ENCODE measurements at regions not wholly inside any gene's neighbourhood (a gene's known extent, or its start where the extent isn't known, plus 50 kb on each side); places are given as distances from the start of the nearest gene placed in this dataset.

DNA sequence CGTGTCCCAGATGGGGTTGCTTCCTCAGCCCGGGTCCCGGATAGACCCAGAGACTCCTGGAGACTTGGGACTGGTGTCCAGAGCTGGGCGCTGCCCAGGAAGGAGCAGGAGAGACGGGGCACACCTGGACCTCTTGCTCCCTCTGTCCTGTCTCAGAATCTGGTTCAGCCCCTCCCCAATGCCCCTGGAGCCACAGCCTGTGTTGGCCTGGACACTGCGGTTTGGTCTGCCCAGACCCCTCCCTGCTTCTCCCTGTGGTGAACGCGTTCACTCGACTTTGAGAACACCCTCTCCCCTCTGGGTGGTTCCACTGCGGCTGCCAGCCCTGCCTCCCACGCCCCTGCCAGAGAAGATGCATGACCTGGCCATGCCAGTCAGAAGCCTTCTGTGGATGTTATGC lies 111.1 kb downstream of the HMX1 start:
- peaks cover 5 to 20% (median 12%) of the 10 kb centered on the region in 5 donors for H3K27me3 ChIP-seq (ENCODE audit: control insufficient read depth in 5 of 5, insufficient read depth in 4 of 5, low read length in 5 of 5)

DNA sequence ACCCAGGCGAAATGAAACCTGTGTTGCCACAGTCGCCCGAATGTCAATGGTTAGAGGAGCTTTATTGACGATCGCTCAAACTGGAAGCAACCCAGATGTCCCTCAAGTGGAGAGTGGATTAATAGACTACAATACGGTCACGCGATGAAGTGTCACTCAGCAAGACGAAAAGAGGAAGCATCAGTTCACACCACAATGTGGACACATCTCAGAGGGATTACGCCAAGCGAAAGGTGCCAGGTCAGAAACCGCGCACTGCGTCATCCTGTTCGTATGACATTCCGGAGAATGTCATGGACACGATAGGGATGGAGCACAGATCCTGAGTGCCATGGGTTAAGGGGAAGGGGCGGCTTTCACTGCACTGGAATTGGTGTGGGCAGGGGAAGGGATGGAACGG lies 111.7 kb downstream of the HMX1 start:
- no peak overlapping the region for H3K4me3 ChIP-seq (ENCODE audit: low read depth in 1 of 5, low read length in 5 of 5)
- no peak overlapping the region for H3K27ac ChIP-seq (ENCODE audit: low read depth, low read length)
- no peak overlapping the region for H3K9ac ChIP-seq (ENCODE audit: low read length in 5 of 5)
- H3K36me3 ChIP-seq (ENCODE audit: control insufficient read depth in 5 of 5, insufficient read depth in 5 of 5, low read length in 5 of 5): no peaks in the 10 kb centered on the region
- H3K27me3 ChIP-seq (ENCODE audit: control insufficient read depth in 5 of 5, insufficient read depth in 4 of 5, low read length in 5 of 5): peaks cover 5 to 16% (median 7%) of the 10 kb centered on the region in 5 donors
- H3K9me3 ChIP-seq (ENCODE audit: control insufficient read depth in 5 of 5, low read length in 5 of 5): no peaks in the 10 kb centered on the region
- H3K4me1 ChIP-seq (ENCODE audit: control insufficient read depth in 5 of 5, insufficient read depth in 5 of 5, low read length in 5 of 5): no peaks in the 10 kb centered on the region

More for the DNA sequence above, 111.1 kb downstream of the HMX1 start:
- H3K36me3 ChIP-seq (ENCODE audit: control insufficient read depth in 5 of 5, insufficient read depth in 5 of 5, low read length in 5 of 5): no peaks in the 10 kb centered on the region
- H3K9ac ChIP-seq (ENCODE audit: low read length in 5 of 5): no peak overlapping the region
- H3K27ac ChIP-seq (ENCODE audit: low read depth, low read length): no peak overlapping the region
- no peak overlapping the region for H3K4me3 ChIP-seq (ENCODE audit: low read depth in 1 of 5, low read length in 5 of 5)
- no peaks in the 10 kb centered on the region for H3K4me1 ChIP-seq (ENCODE audit: control insufficient read depth in 5 of 5, insufficient read depth in 5 of 5, low read length in 5 of 5)
- no peaks in the 10 kb centered on the region for H3K9me3 ChIP-seq (ENCODE audit: control insufficient read depth in 5 of 5, low read length in 5 of 5)

DNA sequence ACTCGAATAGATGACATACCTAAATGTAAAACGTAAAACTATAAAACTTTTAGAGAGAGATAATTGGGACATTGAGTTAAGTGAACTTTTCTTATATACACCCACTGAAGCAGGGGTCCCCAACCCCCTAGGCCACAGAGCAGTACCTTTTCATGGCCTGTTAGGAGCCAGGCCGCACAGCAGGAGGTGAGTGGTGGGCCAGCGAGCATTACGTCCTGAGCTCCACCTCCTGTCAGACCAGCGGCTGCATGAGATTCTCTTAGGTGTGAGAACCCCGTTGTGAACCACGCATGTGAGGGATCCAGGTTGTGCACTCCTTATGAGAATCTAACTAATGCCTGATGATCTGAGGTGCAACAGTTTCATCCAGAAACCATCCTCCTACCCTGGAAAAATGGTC lies 114.8 kb downstream of the HMX1 start:
- H3K4me1 ChIP-seq (ENCODE audit: control insufficient read depth in 5 of 5, insufficient read depth in 5 of 5, low read length in 5 of 5): no peaks in the 10 kb centered on the region

DNA sequence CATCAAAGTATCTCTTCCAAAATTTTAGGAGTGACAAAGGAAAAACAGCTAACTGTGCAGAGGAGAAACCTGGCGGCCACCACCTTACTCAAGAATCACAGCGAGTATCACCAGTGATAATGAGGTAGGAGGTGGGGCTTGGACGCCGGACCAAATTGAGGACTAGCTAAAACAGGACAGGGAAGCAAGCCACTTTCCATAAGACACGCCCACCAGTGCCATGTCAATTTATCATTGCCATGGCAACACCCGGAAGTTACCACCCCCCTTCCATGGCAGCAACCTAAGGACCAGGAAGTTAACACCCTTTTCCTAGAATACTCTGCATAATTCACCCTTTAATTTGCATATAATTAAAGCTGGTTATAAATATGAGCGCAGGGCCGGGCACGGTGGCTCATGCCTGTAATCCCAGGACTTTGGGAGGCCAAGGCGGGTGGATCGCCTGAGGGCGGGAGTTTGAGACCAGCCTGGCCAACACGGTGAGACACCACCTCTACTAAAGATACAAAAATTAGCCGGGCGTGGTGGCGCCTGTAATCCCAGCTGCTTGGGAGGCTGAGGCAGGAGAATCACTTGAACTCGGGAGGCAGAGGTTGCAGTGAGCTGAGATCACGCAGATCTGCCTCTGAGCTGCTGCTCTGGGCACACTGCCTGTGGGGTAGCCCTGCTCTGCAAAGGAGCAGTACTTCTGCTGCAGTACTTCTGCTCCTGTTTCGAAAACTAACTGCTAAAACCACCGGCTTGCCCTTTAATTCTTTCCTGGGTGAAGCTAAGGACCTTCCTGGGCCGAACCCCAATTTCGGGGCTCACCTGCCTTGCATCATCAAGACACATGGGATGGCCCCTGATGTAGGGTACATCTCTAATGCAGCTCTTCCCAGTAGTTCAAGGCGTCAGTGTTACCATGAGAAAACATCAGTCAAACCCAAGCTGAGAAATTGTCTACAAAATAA lies 116.7 kb downstream of the HMX1 start:
- H3K4me1 ChIP-seq (ENCODE audit: control insufficient read depth in 5 of 5, insufficient read depth in 5 of 5, low read length in 5 of 5): no peaks in the 10 kb centered on the region
- H3K9ac ChIP-seq (ENCODE audit: low read length in 5 of 5): no peak overlapping the region
- no peaks in the 10 kb centered on the region for H3K27me3 ChIP-seq (ENCODE audit: control insufficient read depth in 5 of 5, insufficient read depth in 4 of 5, low read length in 5 of 5)
- no peaks in the 10 kb centered on the region for H3K36me3 ChIP-seq (ENCODE audit: control insufficient read depth in 5 of 5, insufficient read depth in 5 of 5, low read length in 5 of 5)
- H3K9me3 ChIP-seq (ENCODE audit: control insufficient read depth in 5 of 5, low read length in 5 of 5): peaks cover 0 to 5% (median 0%) of the 10 kb centered on the region in 5 donors
- no peak overlapping the region for H3K27ac ChIP-seq (ENCODE audit: low read depth, low read length)
- H3K4me3 ChIP-seq (ENCODE audit: low read depth in 1 of 5, low read length in 5 of 5): no peak overlapping the region

More for the DNA sequence above, 114.8 kb downstream of the HMX1 start:
- Histone ChIP-seq H3K27ac (ENCODE audit: low read depth, low read length) (no peak overlapping the region), H3K36me3 (ENCODE audit: control insufficient read depth in 5 of 5, insufficient read depth in 5 of 5, low read length in 5 of 5) (no peaks in the 10 kb centered on the region), H3K27me3 (ENCODE audit: control insufficient read depth in 5 of 5, insufficient read depth in 4 of 5, low read length in 5 of 5) (peaks cover 0 to 10% (median 2%) of the 10 kb centered on the region in 5 donors), H3K4me3 (ENCODE audit: low read depth in 1 of 5, low read length in 5 of 5) (no peak overlapping the region), H3K9me3 (ENCODE audit: control insufficient read depth in 5 of 5, low read length in 5 of 5) (peaks cover 0 to 5% (median 0%) of the 10 kb centered on the region in 5 donors), H3K9ac (ENCODE audit: low read length in 5 of 5) (no peak overlapping the region)

DNA sequence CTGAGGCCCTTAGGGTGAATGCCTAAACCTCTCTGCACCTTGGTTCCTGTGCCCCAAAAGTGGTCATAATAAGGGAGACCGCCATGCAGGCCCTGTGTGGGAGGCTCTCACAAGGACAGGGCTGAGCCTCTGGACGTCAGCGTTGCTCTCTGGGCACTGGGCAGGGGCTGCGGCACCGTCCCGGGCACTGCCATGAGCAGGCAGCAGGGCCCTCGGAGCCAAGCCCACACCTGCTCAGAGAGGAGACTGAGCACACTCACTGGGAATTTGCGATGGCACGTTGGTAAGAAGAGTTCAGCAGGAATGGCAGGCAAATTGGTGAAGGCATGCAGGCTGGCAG lies 123.4 kb downstream of the HMX1 start:
- Histone ChIP-seq H3K27me3 (ENCODE audit: control insufficient read depth in 5 of 5, insufficient read depth in 4 of 5, low read length in 5 of 5) (peaks cover 0 to 23% (median 9%) of the 10 kb centered on the region in 5 donors), H3K36me3 (ENCODE audit: control insufficient read depth in 5 of 5, insufficient read depth in 5 of 5, low read length in 5 of 5) (no peaks in the 10 kb centered on the region), H3K9ac (ENCODE audit: low read length in 5 of 5) (no peak overlapping the region), H3K4me3 (ENCODE audit: low read depth in 1 of 5, low read length in 5 of 5) (no peak overlapping the region), H3K27ac (ENCODE audit: low read depth, low read length) (no peak overlapping the region), H3K9me3 (ENCODE audit: control insufficient read depth in 5 of 5, low read length in 5 of 5) (no peaks in the 10 kb centered on the region), H3K4me1 (ENCODE audit: control insufficient read depth in 5 of 5, insufficient read depth in 5 of 5, low read length in 5 of 5) (no peaks in the 10 kb centered on the region)

DNA sequence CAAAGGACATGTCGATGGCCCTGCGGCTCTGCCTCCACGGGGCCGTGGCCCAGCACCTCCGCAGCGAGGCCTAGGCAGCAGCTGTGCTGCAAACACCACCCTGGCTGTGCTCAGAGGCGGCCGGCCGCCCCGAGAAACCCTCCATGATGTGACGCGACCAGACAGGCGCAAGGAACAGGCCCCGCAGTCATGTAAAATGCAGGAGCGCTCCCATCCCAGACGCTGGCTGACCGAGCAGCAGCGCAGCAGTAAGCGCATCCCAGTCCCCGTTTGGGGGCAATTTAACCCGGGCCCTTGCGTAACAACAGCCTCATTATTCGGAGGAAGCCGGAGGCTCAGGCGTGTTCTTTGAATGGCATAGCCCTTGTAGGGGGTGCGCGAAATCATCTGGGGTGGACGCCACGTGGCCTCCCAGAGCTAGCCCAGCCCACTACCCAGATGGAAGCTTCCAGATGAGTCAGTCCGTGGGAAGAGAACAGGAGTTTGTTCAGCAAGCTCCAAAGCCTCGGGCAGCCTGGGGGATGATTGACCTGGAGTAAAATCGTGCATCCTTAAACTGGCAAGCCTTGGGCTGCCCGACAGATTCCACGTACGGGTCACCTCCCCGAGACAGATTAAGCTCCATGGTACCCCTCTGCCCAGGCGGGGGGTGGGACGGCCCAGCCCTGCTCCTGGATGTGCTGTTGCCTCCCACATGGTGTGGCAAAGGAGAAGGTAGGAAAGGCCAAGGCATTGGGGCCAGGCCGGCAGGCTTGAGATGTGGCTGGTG lies 124.0 kb downstream of the HMX1 start:
- Histone ChIP-seq H3K4me1 (ENCODE audit: control insufficient read depth in 5 of 5, insufficient read depth in 5 of 5, low read length in 5 of 5) (no peaks in the 10 kb centered on the region), H3K9me3 (ENCODE audit: control insufficient read depth in 5 of 5, low read length in 5 of 5) (no peaks in the 10 kb centered on the region), H3K36me3 (ENCODE audit: control insufficient read depth in 5 of 5, insufficient read depth in 5 of 5, low read length in 5 of 5) (no peaks in the 10 kb centered on the region), H3K27me3 (ENCODE audit: control insufficient read depth in 5 of 5, insufficient read depth in 4 of 5, low read length in 5 of 5) (peaks cover 0 to 23% (median 9%) of the 10 kb centered on the region in 5 donors), H3K4me3 (ENCODE audit: low read depth in 1 of 5, low read length in 5 of 5) (no peak overlapping the region), H3K27ac (ENCODE audit: low read depth, low read length) (no peak overlapping the region), H3K9ac (ENCODE audit: low read length in 5 of 5) (no peak overlapping the region)

DNA sequence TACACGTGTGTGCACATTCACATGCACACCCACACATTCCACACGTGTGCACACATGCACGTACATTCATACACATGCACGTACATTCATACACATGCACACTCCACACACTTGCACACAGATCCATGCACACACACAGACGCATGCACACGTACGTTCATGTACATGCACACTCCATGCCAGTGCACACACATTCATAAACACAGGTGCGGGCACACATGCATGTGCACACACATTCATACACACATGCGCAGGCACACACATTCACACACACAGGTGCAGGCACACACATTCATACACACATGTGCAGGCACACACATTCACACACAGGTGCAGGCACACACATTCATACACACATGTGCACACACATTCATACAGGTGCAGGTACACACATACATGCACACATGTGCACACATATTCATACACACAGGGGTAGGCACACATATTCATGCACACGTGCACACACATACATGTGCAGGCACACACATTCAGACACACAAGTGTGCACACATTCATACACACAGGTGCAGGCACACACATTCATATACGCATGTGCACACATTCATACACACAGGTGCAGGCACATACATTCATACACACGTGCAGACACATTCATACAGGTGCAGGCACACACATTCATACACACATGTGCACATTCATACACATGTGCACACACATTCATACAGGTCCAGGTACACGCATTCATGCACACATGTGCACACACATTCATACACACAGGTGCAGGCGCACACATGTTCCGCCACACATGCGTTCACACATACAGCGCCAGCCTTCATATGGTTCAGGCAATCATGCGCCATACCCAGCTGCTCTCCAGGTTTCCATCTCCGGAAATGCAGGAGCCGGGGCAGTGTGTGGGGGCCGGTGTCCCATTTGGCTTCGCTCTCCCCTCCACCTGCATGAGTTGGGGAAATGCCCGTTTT lies 124.8 kb downstream of the HMX1 start:
- Histone ChIP-seq H3K36me3 (ENCODE audit: control insufficient read depth in 5 of 5, insufficient read depth in 5 of 5, low read length in 5 of 5) (no peaks in the 10 kb centered on the region), H3K9ac (ENCODE audit: low read length in 5 of 5) (no peak overlapping the region), H3K27ac (ENCODE audit: low read depth, low read length) (no peak overlapping the region), H3K4me1 (ENCODE audit: control insufficient read depth in 5 of 5, insufficient read depth in 5 of 5, low read length in 5 of 5) (no peaks in the 10 kb centered on the region), H3K27me3 (ENCODE audit: control insufficient read depth in 5 of 5, insufficient read depth in 4 of 5, low read length in 5 of 5) (peaks cover 0 to 23% (median 9%) of the 10 kb centered on the region in 5 donors), H3K9me3 (ENCODE audit: control insufficient read depth in 5 of 5, low read length in 5 of 5) (no peaks in the 10 kb centered on the region), H3K4me3 (ENCODE audit: low read depth in 1 of 5, low read length in 5 of 5) (no peak overlapping the region)

DNA sequence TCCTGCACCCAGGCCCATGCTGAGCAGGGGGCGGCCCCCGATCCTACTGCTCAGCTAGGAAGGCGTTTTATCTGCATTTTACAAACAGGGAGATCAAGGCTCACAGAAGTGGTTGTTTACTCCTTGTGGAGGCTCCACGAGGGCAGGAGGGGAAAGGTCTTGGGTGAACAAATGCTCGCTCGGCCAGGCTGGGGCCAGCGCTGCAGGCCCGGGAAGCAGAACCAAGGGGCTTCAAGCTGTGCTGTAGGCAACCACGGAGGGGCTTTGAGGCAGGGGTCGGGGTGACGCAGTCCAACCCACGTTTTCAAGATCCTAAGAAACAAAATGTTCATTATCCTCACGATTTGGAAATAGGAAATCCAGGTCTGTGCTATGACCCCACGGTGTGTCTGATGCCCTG lies 125.8 kb downstream of the HMX1 start:
- Histone ChIP-seq H3K9ac (ENCODE audit: low read length in 5 of 5) (no peak overlapping the region), H3K4me1 (ENCODE audit: control insufficient read depth in 5 of 5, insufficient read depth in 5 of 5, low read length in 5 of 5) (no peaks in the 10 kb centered on the region), H3K4me3 (ENCODE audit: low read depth in 1 of 5, low read length in 5 of 5) (no peak overlapping the region), H3K36me3 (ENCODE audit: control insufficient read depth in 5 of 5, insufficient read depth in 5 of 5, low read length in 5 of 5) (no peaks in the 10 kb centered on the region), H3K9me3 (ENCODE audit: control insufficient read depth in 5 of 5, low read length in 5 of 5) (no peaks in the 10 kb centered on the region), H3K27ac (ENCODE audit: low read depth, low read length) (no peak overlapping the region), H3K27me3 (ENCODE audit: control insufficient read depth in 5 of 5, insufficient read depth in 4 of 5, low read length in 5 of 5) (peaks cover 3 to 23% (median 10%) of the 10 kb centered on the region in 5 donors)

DNA sequence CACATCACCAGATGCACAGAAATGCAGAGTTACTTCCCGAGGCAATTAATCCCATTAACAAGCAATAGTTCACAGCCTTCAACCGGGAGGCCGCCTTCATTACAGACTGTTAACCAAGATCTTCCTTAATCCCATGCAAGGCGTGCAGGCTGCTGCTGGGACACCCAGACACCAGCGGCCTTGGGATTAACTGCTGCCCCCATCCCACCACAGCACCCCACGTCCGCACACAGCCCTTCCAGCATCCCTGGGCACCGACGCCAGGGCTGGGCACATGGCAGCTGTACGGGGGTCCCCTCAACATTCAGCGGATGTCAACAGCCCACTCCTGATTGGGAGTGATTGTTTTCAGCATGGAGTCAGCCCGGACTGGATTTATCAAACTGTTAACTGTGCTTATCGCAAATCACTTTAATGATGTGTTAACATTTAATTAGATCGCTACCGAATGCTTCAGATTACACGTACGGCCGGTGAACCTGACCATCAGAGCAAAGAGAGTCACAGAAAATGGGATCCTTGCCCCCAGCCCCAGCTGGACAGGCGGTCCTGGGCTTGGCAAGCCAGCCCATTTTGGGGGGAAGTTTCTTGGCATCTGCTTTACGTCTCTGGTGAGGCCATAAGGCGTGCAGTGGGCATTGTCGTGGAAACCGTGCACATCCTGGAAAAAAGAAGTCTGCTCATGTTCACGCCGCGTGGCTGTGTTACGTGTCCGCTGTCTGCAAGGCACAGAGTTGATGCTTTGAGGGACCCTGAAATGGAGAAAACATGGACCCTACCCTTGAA lies 126.4 kb downstream of the HMX1 start:
- Histone ChIP-seq H3K4me3 (ENCODE audit: low read depth in 1 of 5, low read length in 5 of 5) (no peak overlapping the region), H3K27me3 (ENCODE audit: control insufficient read depth in 5 of 5, insufficient read depth in 4 of 5, low read length in 5 of 5) (peaks cover 3 to 23% (median 10%) of the 10 kb centered on the region in 5 donors), H3K36me3 (ENCODE audit: control insufficient read depth in 5 of 5, insufficient read depth in 5 of 5, low read length in 5 of 5) (no peaks in the 10 kb centered on the region), H3K9me3 (ENCODE audit: control insufficient read depth in 5 of 5, low read length in 5 of 5) (no peaks in the 10 kb centered on the region), H3K9ac (ENCODE audit: low read length in 5 of 5) (no peak overlapping the region), H3K4me1 (ENCODE audit: control insufficient read depth in 5 of 5, insufficient read depth in 5 of 5, low read length in 5 of 5) (no peaks in the 10 kb centered on the region), H3K27ac (ENCODE audit: low read depth, low read length) (no peak overlapping the region)
